ENCODE measurements at regions not wholly inside any gene's neighbourhood (a gene's known extent, or its start where the extent isn't known, plus 50 kb on each side); places are given as distances from the start of the nearest gene placed in this dataset.
"Not testable (repeated sequence)": the region's sequence is repeated elsewhere in the genome, so short reads cannot be mapped to it uniquely, and the experiment has no call there.

- DNase-seq (ENCODE audit: low read depth in 2 of 2), result no peak
These were observed 50.8 kb upstream of the BOD1L1 start for GRCh38 chr4:13678186-13678924.

GRCh38 chr4:13681570-13681969 is 54.0 kb upstream of the BOD1L1 start:
- DNase-seq (ENCODE audit: low read depth in 2 of 2), result no peak

GRCh38 chr4:13694256-13694655 is 66.7 kb upstream of the BOD1L1 start:
- DNase-seq (ENCODE audit: low read depth in 2 of 2), result no peak

- no peak for DNase-seq (ENCODE audit: low read depth in 2 of 2)
These were observed 70.8 kb upstream of the BOD1L1 start for GRCh38 chr4:13698296-13698695.

GRCh38 chr4:13700021-13700857 is 72.7 kb upstream of the BOD1L1 start:
- peak; percentile 44 to 47 for DNase-seq (ENCODE audit: low read depth in 2 of 2)

GRCh38 chr4:13700858-13701140 is 73.3 kb upstream of the BOD1L1 start:
- not testable (repeated sequence) for DNase-seq (ENCODE audit: low read depth in 2 of 2)

GRCh38 chr4:13701937-13702446 is 74.5 kb upstream of the BOD1L1 start:
- DNase-seq (ENCODE audit: low read depth in 2 of 2), result peak; percentile 16 to 21

GRCh38 chr4:13703096-13703495 is 75.6 kb upstream of the BOD1L1 start:
- no peak for DNase-seq (ENCODE audit: low read depth in 2 of 2)

GRCh38 chr4:13704035-13704434 is 76.5 kb upstream of the BOD1L1 start:
- DNase-seq (ENCODE audit: low read depth in 2 of 2), result no peak

GRCh38 chr4:13704761-13705160 is 77.2 kb upstream of the BOD1L1 start:
- DNase-seq (ENCODE audit: low read depth in 2 of 2), result no peak

GRCh38 chr4:13705521-13706041 is 78.1 kb upstream of the BOD1L1 start:
- DNase-seq (ENCODE audit: low read depth in 2 of 2), result no peak

GRCh38 chr4:13706120-13706519 is 78.6 kb upstream of the BOD1L1 start:
- DNase-seq (ENCODE audit: low read depth in 2 of 2), result no peak

- DNase-seq (ENCODE audit: low read depth in 2 of 2), result no peak
These were observed 79.2 kb upstream of the BOD1L1 start for GRCh38 chr4:13706716-13707115.

- no peak for DNase-seq (ENCODE audit: low read depth in 2 of 2)
These were observed 82.8 kb upstream of the BOD1L1 start for GRCh38 chr4:13710246-13710885.

GRCh38 chr4:13711233-13711785 is 83.8 kb upstream of the BOD1L1 start:
- DNase-seq (ENCODE audit: low read depth in 2 of 2), result no peak

- no peak for DNase-seq (ENCODE audit: low read depth in 2 of 2)
These were observed 94.4 kb upstream of the BOD1L1 start for GRCh38 chr4:13721894-13722293.

- DNase-seq (ENCODE audit: low read depth in 2 of 2), result no peak
These were observed 95.1 kb upstream of the BOD1L1 start for GRCh38 chr4:13722649-13723048.

GRCh38 chr4:13728761-13729160 is 101.2 kb upstream of the BOD1L1 start:
- no peak for DNase-seq (ENCODE audit: low read depth in 2 of 2)

GRCh38 chr4:13731019-13731418 is 103.5 kb upstream of the BOD1L1 start:
- no peak for DNase-seq (ENCODE audit: low read depth in 2 of 2)

- no peak for DNase-seq (ENCODE audit: low read depth in 2 of 2)
These were observed 106.3 kb upstream of the BOD1L1 start for GRCh38 chr4:13733817-13734216.

- DNase-seq (ENCODE audit: low read depth in 2 of 2), result no peak
These were observed 123.1 kb upstream of the BOD1L1 start for GRCh38 chr4:13750594-13750993.

GRCh38 chr4:13761581-13761980 is 134.1 kb upstream of the BOD1L1 start:
- DNase-seq (ENCODE audit: low read depth in 2 of 2), result not testable (repeated sequence)

Data from fibroblast of skin of left quadriceps (primary cell).